ENCODE measurements at regions not wholly inside any gene's neighbourhood (a gene's known extent, or its start where the extent isn't known, plus 50 kb on each side); places are given as distances from the start of the nearest gene placed in this dataset.
"Not testable (repeated sequence)": the region's sequence is repeated elsewhere in the genome, so short reads cannot be mapped to it uniquely, and the experiment has no call there.

DNA sequence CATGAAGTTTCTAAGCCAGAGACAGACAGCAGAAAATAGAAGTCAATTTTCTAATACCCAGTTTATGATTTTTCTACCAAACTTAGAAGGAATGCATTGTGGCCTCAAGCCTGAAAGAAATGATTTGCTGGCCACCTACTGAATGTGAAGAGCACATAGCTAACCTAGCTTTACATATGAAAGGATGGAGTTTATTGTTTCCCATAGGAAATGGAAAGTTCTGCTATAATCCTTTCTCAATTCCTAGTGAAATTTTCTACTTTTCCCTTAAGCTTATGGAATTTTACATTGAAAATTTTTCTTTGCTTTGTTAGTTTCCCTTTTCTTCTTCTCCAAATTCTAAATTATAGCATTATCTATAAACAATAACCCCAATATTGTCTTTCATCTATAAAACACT is 110.1 kb downstream of the TMEM167A start:
- H3K9me3 ChIP-seq, result no peaks in the 10 kb centered on the region
- H3K36me3 ChIP-seq, result no peaks in the 10 kb centered on the region
- H3K27me3 ChIP-seq, result no peaks in the 10 kb centered on the region
- intact Hi-C loops (cut with DNase I; ENCODE audit: low total_unique reads), result no loop called here
- in situ Hi-C loops (cut with MboI; ENCODE audit: low pct_ligation_motif_present in 1 of 4, low pct_unique_long_range_greater_than_20kb in 1 of 4, low sequenced_read_pairs in 3 of 4), result no loop called here
- DNase-seq, result no peak
- TF ChIP-seq EP300 (IDR thresholded peaks at IDR 0.05; ENCODE audit: low read depth), result no peak
- TF ChIP-seq, protein P1, sequence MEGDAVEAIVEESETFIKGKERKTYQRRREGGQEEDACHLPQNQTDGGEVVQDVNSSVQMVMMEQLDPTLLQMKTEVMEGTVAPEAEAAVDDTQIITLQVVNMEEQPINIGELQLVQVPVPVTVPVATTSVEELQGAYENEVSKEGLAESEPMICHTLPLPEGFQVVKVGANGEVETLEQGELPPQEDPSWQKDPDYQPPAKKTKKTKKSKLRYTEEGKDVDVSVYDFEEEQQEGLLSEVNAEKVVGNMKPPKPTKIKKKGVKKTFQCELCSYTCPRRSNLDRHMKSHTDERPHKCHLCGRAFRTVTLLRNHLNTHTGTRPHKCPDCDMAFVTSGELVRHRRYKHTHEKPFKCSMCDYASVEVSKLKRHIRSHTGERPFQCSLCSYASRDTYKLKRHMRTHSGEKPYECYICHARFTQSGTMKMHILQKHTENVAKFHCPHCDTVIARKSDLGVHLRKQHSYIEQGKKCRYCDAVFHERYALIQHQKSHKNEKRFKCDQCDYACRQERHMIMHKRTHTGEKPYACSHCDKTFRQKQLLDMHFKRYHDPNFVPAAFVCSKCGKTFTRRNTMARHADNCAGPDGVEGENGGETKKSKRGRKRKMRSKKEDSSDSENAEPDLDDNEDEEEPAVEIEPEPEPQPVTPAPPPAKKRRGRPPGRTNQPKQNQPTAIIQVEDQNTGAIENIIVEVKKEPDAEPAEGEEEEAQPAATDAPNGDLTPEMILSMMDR (IDR thresholded peaks at IDR 0.05), result no peak
- no peak overlapping the region for H3K4me3 ChIP-seq
- no peaks in the 10 kb centered on the region for H3K4me1 ChIP-seq
- no peak overlapping the region for H3K27ac ChIP-seq

DNA sequence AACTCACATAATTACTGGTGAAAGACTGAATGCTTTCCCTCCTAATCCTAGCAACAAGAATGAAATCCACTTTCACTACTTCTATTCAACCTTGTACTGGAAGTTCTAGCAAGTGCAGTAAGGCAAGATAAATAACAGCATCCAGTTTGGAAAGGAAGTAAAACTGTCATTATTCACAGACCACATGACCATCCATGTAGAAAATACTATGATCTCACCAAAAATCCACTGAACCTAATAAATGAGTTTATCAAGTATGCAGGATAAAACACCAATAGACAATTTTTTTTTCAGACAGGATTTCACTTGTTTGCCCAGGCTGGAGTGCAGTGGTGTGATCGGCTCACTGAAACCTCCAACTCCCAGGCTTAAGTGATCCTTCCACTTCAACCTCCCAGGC is 117.7 kb downstream of the TMEM167A start:
- TF ChIP-seq, protein P1 (IDR thresholded peaks at IDR 0.05), result no peak
- TF ChIP-seq POLR2A (IDR thresholded peaks at IDR 0.05), result no peak
- no peak for TF ChIP-seq POLR2AphosphoS5 (IDR thresholded peaks at IDR 0.05)
- TF ChIP-seq EP300 (IDR thresholded peaks at IDR 0.05; ENCODE audit: low read depth), result no peak
- intact Hi-C loops (cut with DNase I; ENCODE audit: low total_unique reads) (no loop called here), in situ Hi-C loops (cut with MboI; ENCODE audit: low pct_ligation_motif_present in 1 of 4, low pct_unique_long_range_greater_than_20kb in 1 of 4, low sequenced_read_pairs in 3 of 4) (no loop called here)
- WGBS, 2 donors (ENCODE audit: low coverage in 1 of 2), result 86 to 94% methylated on average over 1 of the region's 1 CpG
- DNase-seq, result no peak
- Histone ChIP-seq H3K9me3 (peaks cover 4 to 10% of the 10 kb centered on the region in 2 donors), H3K27me3 (no peaks in the 10 kb centered on the region), H3K36me3 (no peaks in the 10 kb centered on the region), H3K4me3 (no peak overlapping the region), H3K4me1 (no peaks in the 10 kb centered on the region), H3K27ac (no peak overlapping the region)

DNA sequence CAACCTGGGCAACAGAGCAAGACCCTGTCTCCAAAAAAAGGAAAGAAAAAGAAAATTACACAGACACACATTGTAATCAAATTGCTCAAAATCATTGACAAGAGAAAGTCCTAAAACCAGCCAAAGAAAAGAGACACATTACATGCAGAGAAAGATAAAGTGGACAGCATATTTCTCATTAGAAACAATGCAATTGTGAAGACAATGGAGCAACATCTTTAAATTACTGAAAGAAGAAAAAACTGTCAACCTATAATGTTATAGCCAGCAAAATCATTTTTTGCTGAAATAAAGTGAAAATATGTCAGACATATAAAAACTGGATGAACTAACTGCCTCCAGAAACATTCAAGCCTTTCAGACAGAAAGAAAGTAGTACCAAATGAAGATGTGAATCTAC is 120.6 kb downstream of the TMEM167A start:
- Histone ChIP-seq H3K4me3 (no peak overlapping the region), H3K27me3 (no peaks in the 10 kb centered on the region), H3K36me3 (no peaks in the 10 kb centered on the region), H3K9me3 (peaks cover 4 to 10% of the 10 kb centered on the region in 2 donors), H3K4me1 (no peaks in the 10 kb centered on the region), H3K27ac (no peak overlapping the region)
- DNase-seq, result no peak
- no peak for TF ChIP-seq POLR2AphosphoS5 (IDR thresholded peaks at IDR 0.05)
- TF ChIP-seq, protein P1 (IDR thresholded peaks at IDR 0.05), result no peak
- TF ChIP-seq POLR2A (IDR thresholded peaks at IDR 0.05), result no peak
- no peak for TF ChIP-seq EP300 (IDR thresholded peaks at IDR 0.05; ENCODE audit: low read depth)
- intact Hi-C loops (cut with DNase I; ENCODE audit: low total_unique reads), result no loop called here
- in situ Hi-C loops (cut with MboI; ENCODE audit: low pct_ligation_motif_present in 1 of 4, low pct_unique_long_range_greater_than_20kb in 1 of 4, low sequenced_read_pairs in 3 of 4), result no loop called here

DNA sequence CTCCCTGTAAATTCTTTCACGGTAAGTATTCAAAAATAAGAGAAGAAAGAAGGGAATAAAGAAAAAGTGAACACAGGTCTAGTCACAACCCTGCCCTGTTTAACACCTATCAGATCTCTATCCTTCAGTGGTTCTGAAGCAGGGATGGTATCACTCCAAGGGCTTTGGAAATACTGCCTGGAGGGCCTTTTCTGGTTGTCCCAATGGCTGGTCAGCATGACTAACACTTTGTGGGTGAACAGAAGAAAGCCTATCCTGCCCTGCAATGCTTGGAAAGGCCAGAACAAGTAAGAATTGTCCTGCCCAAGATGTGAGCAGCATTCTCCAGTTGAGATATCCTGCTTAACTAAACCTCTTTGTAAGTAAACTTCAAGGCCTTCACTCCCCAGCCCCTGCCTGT is 124.9 kb downstream of the TMEM167A start:
- no peak for TF ChIP-seq EP300 (IDR thresholded peaks at IDR 0.05; ENCODE audit: low read depth)
- TF ChIP-seq, protein P1 (IDR thresholded peaks at IDR 0.05), result no peak
- no peak for TF ChIP-seq POLR2AphosphoS5 (IDR thresholded peaks at IDR 0.05)
- no peak for TF ChIP-seq POLR2A (IDR thresholded peaks at IDR 0.05)
- no peaks in the 10 kb centered on the region for H3K27me3 ChIP-seq
- intact Hi-C loops (cut with DNase I; ENCODE audit: low total_unique reads), result no loop called here
- no peaks in the 10 kb centered on the region for H3K36me3 ChIP-seq
- in situ Hi-C loops (cut with MboI; ENCODE audit: low pct_ligation_motif_present in 1 of 4, low pct_unique_long_range_greater_than_20kb in 1 of 4, low sequenced_read_pairs in 3 of 4), result no loop called here
- WGBS, 2 donors (ENCODE audit: low coverage in 1 of 2), result 79 to 80% methylated on average over 1 of the region's 1 CpG
- H3K27ac ChIP-seq, result no peak overlapping the region
- H3K4me3 ChIP-seq, result no peak overlapping the region
- no peaks in the 10 kb centered on the region for H3K4me1 ChIP-seq
- H3K9me3 ChIP-seq, result peaks cover 4 to 10% of the 10 kb centered on the region in 2 donors
- DNase-seq, result no peak

DNA sequence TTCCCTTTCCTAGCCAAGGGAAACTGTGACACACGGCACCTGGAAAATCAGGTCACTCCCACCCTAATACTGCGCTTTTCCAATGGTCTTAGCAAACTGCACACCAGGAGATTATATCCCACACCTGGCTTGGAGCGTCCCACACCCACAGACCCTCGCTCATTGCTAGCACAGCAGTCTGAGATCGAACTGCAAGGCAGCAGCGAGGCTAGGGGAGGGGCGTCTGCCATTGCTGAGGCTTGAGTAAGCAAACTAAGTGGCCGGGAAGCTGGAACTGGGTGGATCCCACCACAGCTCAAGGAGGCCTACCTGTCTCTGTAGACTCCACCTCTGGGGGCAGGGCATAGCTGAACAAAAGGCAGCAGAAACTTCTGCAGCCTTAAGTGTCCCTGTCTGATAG is 132.9 kb downstream of the TMEM167A start:
- DNase-seq; intact Hi-C loops (cut with DNase I; ENCODE audit: low total_unique reads); H3K27ac ChIP-seq; H3K36me3 ChIP-seq; H3K4me1 ChIP-seq; H3K4me3 ChIP-seq; in situ Hi-C loops (cut with MboI; ENCODE audit: low pct_ligation_motif_present in 1 of 4, low pct_unique_long_range_greater_than_20kb in 1 of 4, low sequenced_read_pairs in 3 of 4); H3K27me3 ChIP-seq; H3K9me3 ChIP-seq: not testable (repeated sequence)
- WGBS, 2 donors (ENCODE audit: low coverage in 1 of 2), result 80% methylated on average over 8 of the region's 8 CpGs; no CpG with 5 or more reads in 1 of the 2 donors

Data from transverse colon (tissue), 4 donors.